ENCODE measurements at regions not wholly inside any gene's neighbourhood (a gene's known extent, or its start where the extent isn't known, plus 50 kb on each side); places are given as distances from the start of the nearest gene placed in this dataset.

GRCh38 chr9:693201-694091, 148.1 kb upstream of the DMRT1 start:
- peak; percentile 94 for DNase-seq (ENCODE audit: low spot score)

DNA sequence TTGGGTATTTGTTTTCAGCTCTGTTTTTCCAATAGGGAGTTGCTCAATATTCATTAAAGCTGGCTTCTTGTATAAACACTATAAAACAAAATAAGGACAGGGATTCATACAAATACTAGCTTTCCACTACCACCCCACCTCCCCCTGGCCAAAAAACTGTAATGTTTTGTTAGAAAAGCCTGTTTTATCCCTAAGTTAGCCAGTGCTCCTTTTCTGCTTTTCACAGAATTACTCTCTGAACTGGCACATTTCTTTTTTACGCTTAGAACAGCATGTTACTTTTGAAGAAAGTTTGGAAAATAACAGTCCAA, 147.4 kb upstream of the DMRT1 start:
- no peak for DNase-seq (ENCODE audit: low spot score)

DNA sequence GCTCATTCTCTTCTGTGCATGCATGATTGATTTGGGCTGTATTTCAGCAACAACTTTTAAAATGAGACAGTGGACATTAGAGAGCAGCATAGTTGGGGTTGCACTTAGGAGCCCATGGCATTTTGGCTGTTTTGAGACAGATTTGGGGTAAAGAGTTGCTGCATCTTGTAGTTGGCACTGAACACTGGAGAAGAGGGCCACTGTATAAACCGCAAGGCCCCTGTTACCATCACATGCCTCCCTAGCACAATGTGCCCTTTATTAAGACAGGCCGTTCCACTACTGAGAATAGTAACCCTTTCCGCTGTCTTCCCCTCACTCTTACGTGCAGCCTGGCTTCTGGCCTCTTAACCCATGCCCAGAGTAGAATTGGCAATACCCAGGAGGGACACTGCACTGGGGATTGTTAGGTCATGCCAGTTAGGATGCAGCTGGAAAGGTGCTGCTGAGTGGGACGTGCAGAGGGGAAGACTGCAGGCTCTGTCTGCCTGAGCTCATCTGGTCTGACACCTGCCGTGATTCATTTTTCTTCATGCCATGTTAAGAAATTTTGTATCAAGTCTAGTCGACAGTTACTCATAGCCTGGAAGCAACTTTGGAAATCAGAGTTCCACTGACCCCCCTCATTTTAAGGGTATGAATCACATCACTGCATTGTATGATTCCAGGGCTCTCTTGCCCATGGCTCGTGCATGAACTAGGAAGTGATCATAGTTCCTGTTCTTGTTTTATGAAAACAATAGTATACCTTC, 146.9 kb upstream of the DMRT1 start:
- peak; percentile 65 for DNase-seq (ENCODE audit: low spot score)

DNA sequence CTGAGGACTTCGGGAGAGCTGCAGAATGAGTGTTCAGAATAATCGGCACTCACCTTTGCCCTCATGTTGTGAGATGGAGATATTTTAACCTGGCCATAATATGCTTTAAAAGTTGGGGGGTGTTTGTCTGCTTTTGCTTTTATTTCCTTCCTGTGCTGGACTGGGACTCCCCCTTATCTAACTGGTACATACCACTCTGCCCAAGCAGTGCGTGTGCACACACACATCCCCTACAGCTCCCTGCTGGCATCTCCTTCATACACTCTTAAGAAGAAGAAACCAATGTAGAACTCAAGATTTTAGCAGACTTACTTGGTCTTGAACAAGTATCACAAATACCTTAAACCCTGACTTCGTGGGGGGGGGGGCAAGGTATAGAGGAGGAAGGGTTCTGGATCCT, 146.2 kb upstream of the DMRT1 start:
- DNase-seq (ENCODE audit: low spot score) = no peak

GRCh38 chr9:696332-697323, 144.9 kb upstream of the DMRT1 start:
- peak; percentile 64 for DNase-seq (ENCODE audit: low spot score)

GRCh38 chr9:698276-698675, 143.2 kb upstream of the DMRT1 start:
- DNase-seq (ENCODE audit: low spot score) = no peak

- no peak for DNase-seq (ENCODE audit: low spot score)
Observed at GRCh38 chr9:698954-699353, 142.5 kb upstream of the DMRT1 start.

DNA sequence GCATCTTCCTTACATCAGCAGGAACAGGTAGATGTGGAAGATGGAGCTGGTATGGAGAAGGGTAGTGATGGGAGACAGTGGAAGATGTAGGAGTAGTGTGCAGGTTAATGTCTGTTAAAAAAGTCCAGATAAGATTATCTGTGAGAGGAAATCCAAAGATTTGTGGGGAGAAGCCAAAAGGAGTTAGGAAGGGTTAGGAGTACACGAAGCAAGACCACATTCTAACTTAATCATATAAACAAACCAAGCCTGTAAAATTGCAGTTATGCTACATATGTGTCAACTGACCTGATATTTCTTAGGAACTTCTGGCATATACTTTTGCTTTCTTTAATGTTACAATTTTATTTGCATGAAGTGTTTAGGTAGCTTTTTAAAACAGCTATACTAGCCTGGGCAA, 142.1 kb upstream of the DMRT1 start:
- DNase-seq (ENCODE audit: low spot score) = no peak

DNA sequence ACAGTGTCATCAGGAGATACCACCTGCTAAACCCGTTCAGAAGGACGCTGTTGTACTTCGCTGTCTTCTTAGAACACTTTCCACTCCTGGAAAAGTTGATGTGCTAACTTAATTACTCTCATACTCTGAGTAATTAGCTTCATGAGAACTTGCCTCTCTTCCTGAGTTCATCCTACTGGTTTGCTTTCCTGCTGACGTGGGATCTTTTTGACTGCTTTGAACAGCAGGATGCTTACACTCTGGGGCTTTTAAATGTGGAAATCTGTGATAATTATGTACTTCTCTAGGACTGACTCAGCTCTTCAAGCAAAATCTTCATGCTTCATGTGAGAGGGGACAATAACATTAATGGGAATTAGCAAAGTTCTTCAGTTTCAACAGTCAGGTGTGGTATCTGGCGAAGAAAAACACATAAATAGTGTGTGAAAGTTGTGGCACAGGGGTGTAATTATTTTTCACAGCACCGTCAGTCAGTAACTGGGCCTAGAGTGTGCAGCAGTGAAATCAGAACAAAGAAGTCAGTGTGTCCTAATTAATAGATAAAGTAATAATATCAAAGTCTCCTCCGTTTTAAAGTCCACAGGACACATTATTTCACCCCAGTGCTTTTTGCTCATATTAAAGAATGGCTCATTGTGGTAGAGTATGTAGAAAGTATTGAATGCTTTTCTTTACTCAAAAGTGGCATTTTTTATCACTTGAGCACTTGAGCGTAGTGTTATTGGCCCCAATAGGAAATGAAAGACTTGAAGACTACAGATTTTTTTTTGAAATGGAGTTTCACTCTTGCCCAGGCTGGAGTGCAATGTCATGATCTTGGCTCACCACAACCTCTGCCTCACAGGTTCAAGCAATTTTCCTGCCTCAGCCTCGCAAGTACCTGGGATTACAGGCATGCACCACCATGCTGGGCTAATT, 140.9 kb upstream of the DMRT1 start:
- DNase-seq (ENCODE audit: low spot score) = no peak

DNA sequence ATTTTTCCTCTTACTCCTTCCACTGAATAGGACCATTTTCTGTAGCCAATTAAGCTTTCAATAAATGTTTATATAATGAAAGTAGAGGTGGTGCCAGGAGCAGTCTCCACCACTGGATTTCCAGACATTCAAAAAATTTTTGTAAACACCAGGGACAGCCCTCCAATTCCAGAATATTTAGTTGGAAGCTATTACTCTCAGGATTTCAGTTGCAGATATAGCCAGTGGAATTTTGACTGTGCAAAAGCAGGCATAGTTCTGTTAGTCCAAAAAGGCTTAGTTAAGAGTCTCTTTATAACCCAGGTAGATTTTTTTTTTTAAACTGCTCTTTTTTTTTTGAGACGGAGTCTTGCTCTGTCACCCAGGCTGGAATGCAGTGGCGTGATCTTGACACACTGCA, 138.1 kb upstream of the DMRT1 start:
- DNase-seq (ENCODE audit: low spot score) = no peak

- DNase-seq (ENCODE audit: low spot score) = no peak
Observed at GRCh38 chr9:706073-706472, 135.4 kb upstream of the DMRT1 start.

DNA sequence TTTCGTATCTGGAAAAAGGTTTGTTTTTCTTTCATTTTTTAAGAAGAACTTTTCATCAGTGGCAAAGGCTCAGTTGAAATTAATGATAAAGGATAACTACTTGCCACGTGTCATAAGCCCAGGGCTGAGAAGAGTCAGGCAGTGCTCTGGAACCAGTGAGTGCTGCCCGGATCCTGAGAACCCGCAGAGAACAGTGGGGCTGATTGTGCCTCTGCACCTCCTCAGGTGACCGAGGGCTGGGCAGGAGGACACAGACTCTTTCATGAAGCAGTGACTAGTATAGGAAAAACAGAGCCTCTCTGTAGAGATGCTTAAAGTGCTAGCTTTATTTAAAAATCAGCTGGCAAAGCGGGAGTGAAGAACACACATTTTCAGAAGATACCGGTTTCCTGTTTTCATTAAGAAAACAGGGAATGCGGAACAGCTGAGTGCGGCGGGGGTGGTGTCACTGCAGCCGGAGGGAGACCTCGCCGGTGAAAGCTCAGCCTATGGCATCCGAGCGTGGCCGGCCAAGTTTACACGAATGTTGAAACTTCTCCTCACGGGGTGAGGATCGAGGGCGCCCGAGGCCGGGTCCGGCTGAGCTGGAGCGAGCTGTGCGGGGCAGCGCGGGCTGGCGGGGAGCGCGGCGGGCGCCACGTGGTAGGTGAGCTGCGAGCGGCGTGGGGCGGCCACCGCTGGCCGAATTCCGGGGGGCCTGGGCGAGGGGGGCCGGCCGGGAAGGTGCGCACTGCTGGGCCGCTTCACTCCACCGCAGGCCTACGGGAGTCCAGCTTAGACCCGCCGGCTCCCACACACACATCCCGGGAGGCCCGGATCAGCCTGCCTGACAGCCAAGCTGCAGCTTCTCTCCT, 134.7 kb upstream of the DMRT1 start:
- DNase-seq (ENCODE audit: low spot score) = peak; percentile 79

DNA sequence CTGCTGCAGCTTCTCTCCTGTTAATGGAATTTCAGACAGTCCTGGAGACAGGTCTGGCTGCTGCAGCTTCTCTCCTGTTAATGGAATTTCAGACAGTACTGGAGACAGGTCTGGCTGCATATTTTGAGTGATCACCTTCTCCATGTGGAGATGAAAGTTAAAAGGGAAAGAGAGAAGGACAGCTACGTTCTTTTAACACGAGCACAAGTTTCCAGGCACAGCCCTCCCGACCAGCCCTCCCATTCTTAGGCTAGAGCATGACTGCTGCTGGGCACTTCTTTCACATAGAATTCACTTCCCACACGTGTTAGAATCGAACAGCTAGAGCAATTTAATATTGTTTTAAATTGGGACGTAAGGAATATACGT, 133.3 kb upstream of the DMRT1 start:
- no peak for DNase-seq (ENCODE audit: low spot score)

GRCh38 chr9:708551-709432, 132.7 kb upstream of the DMRT1 start:
- DNase-seq (ENCODE audit: low spot score) = peak; percentile 66

DNA sequence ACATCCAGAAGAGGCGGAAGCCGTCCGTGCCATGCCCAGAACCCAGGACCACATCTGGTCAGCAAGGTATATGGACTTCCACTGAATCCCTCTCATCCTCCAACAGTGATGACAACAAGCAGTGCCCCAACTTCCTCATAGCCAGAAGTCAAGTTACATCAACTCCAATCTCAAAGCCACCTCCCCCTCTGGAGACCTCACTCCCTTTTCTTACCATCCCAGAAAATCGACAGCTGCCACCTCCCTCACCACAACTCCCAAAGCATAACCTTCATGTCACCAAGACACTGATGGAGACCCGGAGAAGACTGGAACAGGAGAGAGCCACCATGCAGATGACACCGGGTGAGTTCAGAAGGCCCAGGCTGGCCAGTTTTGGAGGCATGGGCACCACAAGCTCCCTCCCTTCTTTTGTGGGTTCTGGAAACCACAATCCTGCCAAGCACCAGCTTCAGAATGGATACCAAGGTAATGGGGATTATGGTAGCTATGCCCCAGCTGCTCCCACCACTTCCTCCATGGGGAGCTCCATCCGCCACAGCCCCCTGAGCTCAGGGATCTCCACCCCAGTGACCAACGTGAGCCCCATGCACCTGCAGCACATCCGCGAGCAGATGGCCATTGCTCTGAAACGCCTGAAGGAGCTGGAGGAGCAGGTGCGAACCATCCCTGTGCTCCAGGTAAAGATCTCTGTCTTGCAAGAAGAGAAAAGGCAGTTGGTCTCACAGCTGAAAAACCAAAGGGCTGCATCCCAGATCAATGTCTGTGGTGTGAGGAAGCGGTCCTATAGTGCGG, 130.3 kb upstream of the DMRT1 start:
- no peak for DNase-seq (ENCODE audit: low spot score)

DNA sequence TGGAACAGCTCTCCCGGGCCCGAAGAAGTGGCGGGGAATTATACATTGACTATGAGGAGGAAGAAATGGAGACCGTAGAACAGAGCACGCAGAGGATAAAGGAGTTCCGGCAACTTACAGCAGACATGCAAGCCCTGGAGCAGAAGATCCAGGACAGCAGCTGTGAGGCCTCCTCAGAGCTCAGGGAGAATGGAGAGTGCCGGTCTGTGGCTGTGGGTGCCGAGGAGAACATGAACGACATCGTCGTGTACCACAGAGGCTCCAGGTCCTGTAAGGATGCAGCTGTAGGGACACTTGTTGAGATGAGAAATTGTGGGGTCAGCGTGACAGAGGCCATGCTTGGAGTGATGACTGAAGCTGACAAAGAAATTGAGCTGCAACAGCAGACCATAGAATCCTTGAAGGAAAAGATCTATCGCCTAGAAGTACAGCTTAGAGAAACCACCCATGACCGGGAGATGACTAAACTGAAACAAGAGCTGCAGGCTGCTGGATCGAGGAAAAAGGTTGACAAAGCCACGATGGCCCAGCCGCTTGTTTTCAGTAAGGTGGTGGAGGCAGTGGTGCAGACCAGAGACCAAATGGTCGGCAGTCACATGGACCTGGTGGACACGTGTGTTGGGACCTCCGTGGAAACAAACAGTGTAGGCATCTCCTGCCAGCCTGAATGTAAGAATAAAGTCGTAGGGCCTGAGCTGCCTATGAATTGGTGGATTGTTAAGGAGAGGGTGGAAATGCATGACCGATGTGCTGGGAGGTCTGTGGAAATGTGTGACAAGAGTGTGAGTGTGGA, 129.5 kb upstream of the DMRT1 start:
- DNase-seq (ENCODE audit: low spot score) = no peak

GRCh38 chr9:712643-713042, 128.9 kb upstream of the DMRT1 start:
- DNase-seq (ENCODE audit: low spot score) = no peak

DNA sequence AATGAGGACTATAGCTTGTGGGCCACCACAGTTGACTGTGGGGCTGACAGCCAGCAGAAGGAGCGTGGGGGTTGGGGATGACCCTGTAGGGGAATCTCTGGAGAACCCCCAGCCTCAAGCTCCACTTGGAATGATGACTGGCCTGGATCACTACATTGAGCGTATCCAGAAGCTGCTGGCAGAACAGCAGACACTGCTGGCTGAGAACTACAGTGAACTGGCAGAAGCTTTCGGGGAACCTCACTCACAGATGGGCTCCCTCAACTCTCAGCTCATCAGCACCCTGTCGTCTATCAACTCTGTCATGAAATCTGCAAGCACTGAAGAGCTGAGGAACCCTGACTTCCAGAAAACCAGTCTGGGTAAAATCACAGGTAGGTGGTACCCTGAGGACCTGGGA, 128.4 kb upstream of the DMRT1 start:
- no peak for DNase-seq (ENCODE audit: low spot score)
